Trophoblast cell (in vitro differentiated cells and primary cell): ENCODE measurements at regions not wholly inside any gene's neighbourhood (a gene's known extent, or its start where the extent isn't known, plus 50 kb on each side); places are given as distances from the start of the nearest gene placed in this dataset.

Source experiments
- DNase-seq, 2 donors: peaks; one replicate each; pipeline ENCODE4 v3.0.0-alpha.2; 2016
- H2AFZ ChIP-seq: 2 replicates; pipeline ENCODE4 v1.6.1; 2013; ENCODE audit warnings: low read length, moderate library complexity, mild to moderate bottlenecking; ENCODE audit not compliant: insufficient read depth, poor library complexity
- H2AK5ac ChIP-seq: 2 replicates; pipeline ENCODE4 v1.6.1; 2013; ENCODE audit warnings: mild to moderate bottlenecking, low read length
- H2BK120ac ChIP-seq: 2 replicates; pipeline ENCODE4 v1.6.1; 2013; ENCODE audit warnings: low read length, mild to moderate bottlenecking, moderate library complexity; ENCODE audit not compliant: insufficient read depth, poor library complexity
- H2BK12ac ChIP-seq: 2 replicates; pipeline ENCODE4 v1.6.1; 2013; ENCODE audit warnings: mild to moderate bottlenecking, low read length, moderate library complexity
- H2BK5ac ChIP-seq: 2 replicates; pipeline ENCODE4 v1.6.1; 2013; ENCODE audit warnings: low read length, low read depth, moderate library complexity, mild to moderate bottlenecking; ENCODE audit not compliant: poor library complexity
- H3K14ac ChIP-seq: 2 replicates; pipeline ENCODE4 v1.6.1; 2013; ENCODE audit warnings: mild to moderate bottlenecking, low read length
- H3K18ac ChIP-seq: 2 replicates; pipeline ENCODE4 v1.6.1; 2013; ENCODE audit warnings: mild to moderate bottlenecking, low read length
- H3K23ac ChIP-seq: 2 replicates; pipeline ENCODE4 v1.6.1; 2013; ENCODE audit warnings: low read length
- H3K27ac ChIP-seq: 2 replicates; pipeline ENCODE4 v1.5.1; 2013; ENCODE audit warnings: low read depth, mild to moderate bottlenecking, inconsistent platforms, low read length, moderate library complexity
- H3K27me3 ChIP-seq: 2 replicates; pipeline ENCODE4 v1.6.1; 2013; ENCODE audit warnings: inconsistent platforms, mild to moderate bottlenecking, low read length, moderate library complexity; ENCODE audit not compliant: insufficient read depth
- H3K36me3 ChIP-seq, 2 experiments: 1 replicate in 1 of 2; 2 replicates in 1 of 2; pipeline ENCODE4 v1.6.1; 2013; ENCODE audit warnings: low read length in 2 of 2, mild to moderate bottlenecking in 2 of 2, moderate library complexity in 1 of 2; ENCODE audit not compliant: insufficient read depth in 2 of 2, control insufficient read depth in 1 of 2
- H3K4ac ChIP-seq: 2 replicates; pipeline ENCODE4 v1.6.1; 2013; ENCODE audit warnings: low read depth, mild to moderate bottlenecking, low read length, moderate library complexity
- H3K4me1 ChIP-seq, 2 experiments: 1 replicate in 1 of 2; 2 replicates in 1 of 2; pipeline ENCODE4 v1.6.1; 2013; ENCODE audit warnings: low read length in 2 of 2, mild to moderate bottlenecking in 2 of 2, moderate library complexity in 1 of 2; ENCODE audit not compliant: insufficient read depth in 2 of 2, control insufficient read depth in 1 of 2
- H3K4me2 ChIP-seq: 2 replicates; pipeline ENCODE4 v1.6.1; 2013; ENCODE audit warnings: inconsistent platforms, mild to moderate bottlenecking, low read length, moderate library complexity
- H3K4me3 ChIP-seq: 2 replicates; pipeline ENCODE4 v1.5.1; 2013; ENCODE audit warnings: mild to moderate bottlenecking, low read depth, low read length, inconsistent platforms
- H3K79me1 ChIP-seq: one replicate; pipeline ENCODE4 v1.6.1; 2013; ENCODE audit warnings: low read length
- H3K79me2 ChIP-seq: 2 replicates; pipeline ENCODE4 v1.6.1; 2013; ENCODE audit warnings: low read length, mild to moderate bottlenecking; ENCODE audit not compliant: control insufficient read depth, insufficient read depth, poor library complexity
- H3K9ac ChIP-seq: 2 replicates; pipeline ENCODE4 v1.6.1; 2013; ENCODE audit warnings: mild to moderate bottlenecking, low read length
- H3K9me3 ChIP-seq: 2 replicates; pipeline ENCODE4 v1.6.1; 2013; ENCODE audit warnings: low read depth, mild to moderate bottlenecking, control low read depth, inconsistent platforms, low read length; ENCODE audit not compliant: insufficient read depth
- H4K12ac ChIP-seq: 2 replicates; pipeline ENCODE4 v1.6.1; 2013; ENCODE audit warnings: low read depth, mild to moderate bottlenecking, low read length, moderate library complexity
- H4K8ac ChIP-seq: 2 replicates; pipeline ENCODE4 v1.6.1; 2013; ENCODE audit warnings: low read depth, mild to moderate bottlenecking, low read length, moderate library complexity
- H4K91ac ChIP-seq: one replicate; pipeline ENCODE4 v1.6.1; 2013; ENCODE audit warnings: low read depth, mild to moderate bottlenecking, low read length, moderate library complexity
- WGBS: extraction: QIAGEN DNeasy Blood & Tissue Kit; methylation state at CpG from one replicate; pipeline ENCODE4 v1.1.7; 2013; ENCODE audit warnings: missing lambda C conversion rate; ENCODE audit not compliant: insufficient read length, insufficient coverage; ENCODE audit errors: extremely low coverage; 5-methylcytosine and 5-hydroxymethylcytosine counted together

DNA sequence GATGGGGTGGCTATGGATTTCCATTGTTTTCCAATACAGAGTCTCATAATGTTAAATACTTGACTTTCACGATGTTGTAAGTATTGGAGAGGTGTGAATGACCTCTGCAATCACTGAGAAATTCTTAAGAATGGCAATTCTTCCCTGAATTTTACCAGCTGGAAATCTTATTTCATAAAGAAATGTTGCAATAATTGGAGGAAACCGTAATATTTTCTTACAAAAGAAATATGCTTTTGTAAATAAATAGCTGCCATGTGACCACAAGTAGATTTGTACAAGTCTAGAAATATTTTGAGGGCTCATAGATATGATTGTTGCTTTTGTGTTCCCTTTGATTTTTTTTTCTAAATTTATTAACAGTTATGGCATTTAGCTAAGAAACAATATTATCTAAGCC lies 308.7 kb upstream of the ATP2B1 start:
- no peak overlapping the region for H4K8ac ChIP-seq
- H3K27me3 ChIP-seq: no peaks in the 10 kb centered on the region
- H4K12ac ChIP-seq: no peak overlapping the region
- no peak overlapping the region for H3K9ac ChIP-seq
- no CpG with 5 or more reads among the region's 2 CpGs for WGBS
- DNase-seq: no peak
- H3K79me2 ChIP-seq: no peaks in the 10 kb centered on the region
- no peak overlapping the region for H4K91ac ChIP-seq
- H2AFZ ChIP-seq: no peak overlapping the region
- H2BK120ac ChIP-seq: no peak overlapping the region
- no peaks in the 10 kb centered on the region for H3K4me1 ChIP-seq
- H2AK5ac ChIP-seq: no peak overlapping the region
- no peak overlapping the region for H3K23ac ChIP-seq
- no peaks in the 10 kb centered on the region for H3K36me3 ChIP-seq
- H2BK12ac ChIP-seq: no peak overlapping the region
- H3K14ac ChIP-seq: no peak overlapping the region
- H3K18ac ChIP-seq: no peak overlapping the region
- no peak overlapping the region for H3K4me2 ChIP-seq
- H3K4ac ChIP-seq: no peak overlapping the region
- no peak overlapping the region for H3K4me3 ChIP-seq
- no peak overlapping the region for H3K27ac ChIP-seq
- H3K79me1 ChIP-seq: peaks cover 5% of the 10 kb centered on the region
- no peaks in the 10 kb centered on the region for H3K9me3 ChIP-seq
- H2BK5ac ChIP-seq: no peak overlapping the region

DNA sequence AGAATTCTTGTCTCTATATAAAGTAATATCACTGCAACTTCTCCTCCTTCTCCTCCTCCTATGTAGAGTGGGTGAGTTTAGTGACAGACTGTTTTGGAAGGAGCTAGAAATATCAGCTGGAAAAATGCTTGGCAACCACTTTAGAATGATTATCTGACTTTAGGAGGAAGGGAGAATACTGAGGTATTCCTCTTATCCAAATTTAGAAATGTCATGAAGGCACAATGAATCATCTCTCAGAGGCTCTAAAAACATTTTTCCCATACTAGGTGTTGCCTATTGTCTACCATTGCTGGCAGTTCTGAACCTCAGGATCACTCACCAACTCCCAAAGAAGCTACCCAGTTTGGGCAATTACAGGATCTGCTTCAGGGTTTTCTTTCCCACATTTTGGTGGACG lies 306.6 kb upstream of the ATP2B1 start:
- Histone ChIP-seq H2AK5ac (no peak overlapping the region), H2BK120ac (no peak overlapping the region), H4K91ac (no peak overlapping the region), H3K79me1 (peaks cover 6% of the 10 kb centered on the region), H3K23ac (no peak overlapping the region), H3K27ac (no peak overlapping the region), H3K79me2 (no peaks in the 10 kb centered on the region), H3K4me1 (no peaks in the 10 kb centered on the region), H3K9me3 (no peaks in the 10 kb centered on the region), H3K4me2 (no peak overlapping the region), H4K12ac (no peak overlapping the region), H3K4me3 (no peak overlapping the region), H3K9ac (no peak overlapping the region), H2BK12ac (peak overlapping the region; percentile 16), H3K14ac (no peak overlapping the region), H2AFZ (no peak overlapping the region), H3K18ac (no peak overlapping the region), H4K8ac (no peak overlapping the region), H3K27me3 (no peaks in the 10 kb centered on the region), H3K36me3 (no peaks in the 10 kb centered on the region), H2BK5ac (no peak overlapping the region), H3K4ac (no peak overlapping the region)
- peak in 1 of 2 donors; percentile 52 for DNase-seq
- no CpG with 5 or more reads among the region's 1 CpG for WGBS

DNA sequence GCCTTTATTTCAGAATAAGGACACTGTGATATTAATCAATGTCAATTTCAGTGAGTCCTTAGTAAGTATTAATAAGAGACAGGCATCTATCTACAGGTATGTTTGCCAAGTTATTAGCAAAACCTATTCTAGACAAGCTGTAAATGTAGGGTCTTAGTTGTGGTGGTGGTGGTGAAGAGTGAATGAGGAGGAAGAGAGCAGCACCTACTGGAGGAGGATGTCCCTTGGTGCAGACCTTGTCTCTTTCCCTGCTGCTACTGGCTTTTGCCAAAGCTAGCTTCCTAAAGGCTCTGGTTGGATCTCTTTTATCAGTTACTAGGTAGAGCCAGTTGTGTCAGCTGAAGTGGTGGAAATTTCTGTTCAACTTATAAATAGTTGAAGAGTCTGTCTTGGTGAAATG lies 304.8 kb upstream of the ATP2B1 start:
- H3K4me1 ChIP-seq: no peaks in the 10 kb centered on the region
- H3K9me3 ChIP-seq: no peaks in the 10 kb centered on the region
- no peak overlapping the region for H3K14ac ChIP-seq
- H2BK120ac ChIP-seq: peak overlapping the region; percentile 11
- no peak overlapping the region for H4K8ac ChIP-seq
- no peak overlapping the region for H3K4me3 ChIP-seq
- H3K36me3 ChIP-seq: no peaks in the 10 kb centered on the region
- H3K27ac ChIP-seq: no peak overlapping the region
- no peak overlapping the region for H3K23ac ChIP-seq
- no peak overlapping the region for H2AK5ac ChIP-seq
- no peak for DNase-seq
- H2BK12ac ChIP-seq: peak overlapping the region; percentile 20
- H3K79me2 ChIP-seq: no peaks in the 10 kb centered on the region
- H3K9ac ChIP-seq: no peak overlapping the region
- H4K12ac ChIP-seq: no peak overlapping the region
- peaks cover 8% of the 10 kb centered on the region for H3K79me1 ChIP-seq
- peak overlapping the region; percentile 1 for H2BK5ac ChIP-seq
- H3K4me2 ChIP-seq: no peak overlapping the region
- peak overlapping the region; percentile 62 for H4K91ac ChIP-seq
- no peaks in the 10 kb centered on the region for H3K27me3 ChIP-seq
- no peak overlapping the region for H2AFZ ChIP-seq
- H3K18ac ChIP-seq: no peak overlapping the region
- H3K4ac ChIP-seq: no peak overlapping the region

DNA sequence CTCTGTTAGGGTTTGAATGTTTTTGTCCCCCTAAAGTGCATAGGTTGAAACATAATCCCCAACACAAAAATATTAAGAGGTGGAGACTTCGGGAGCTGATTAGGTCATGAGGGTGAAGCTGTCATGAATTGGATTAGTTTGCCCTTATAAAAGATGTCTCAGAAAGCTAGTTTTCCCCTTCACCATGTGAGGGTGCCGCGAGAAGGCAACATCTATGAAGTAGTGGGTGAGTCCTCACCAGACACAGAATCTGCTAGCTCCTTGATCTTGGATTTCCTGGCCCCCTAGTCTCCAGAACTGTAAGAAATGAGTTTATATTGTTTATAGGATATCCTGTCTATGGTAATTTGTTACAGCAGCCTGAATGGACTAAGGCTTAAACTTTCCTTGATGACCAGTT lies 301.5 kb upstream of the ATP2B1 start:
- H3K4me1 ChIP-seq: no peaks in the 10 kb centered on the region
- H3K4me2 ChIP-seq: no peak overlapping the region
- no peak overlapping the region for H3K4me3 ChIP-seq
- H3K14ac ChIP-seq: no peak overlapping the region
- H4K12ac ChIP-seq: no peak overlapping the region
- no peak overlapping the region for H2BK5ac ChIP-seq
- no peak overlapping the region for H4K8ac ChIP-seq
- H3K4ac ChIP-seq: no peak overlapping the region
- no peak overlapping the region for H3K27ac ChIP-seq
- no CpG with 5 or more reads among the region's 3 CpGs for WGBS
- no peaks in the 10 kb centered on the region for H3K27me3 ChIP-seq
- no peak overlapping the region for H2AFZ ChIP-seq
- H2BK120ac ChIP-seq: no peak overlapping the region
- H3K9me3 ChIP-seq: no peaks in the 10 kb centered on the region
- H3K79me2 ChIP-seq: no peaks in the 10 kb centered on the region
- no peak overlapping the region for H2BK12ac ChIP-seq
- H4K91ac ChIP-seq: no peak overlapping the region
- no peak overlapping the region for H3K18ac ChIP-seq
- H3K9ac ChIP-seq: no peak overlapping the region
- H3K23ac ChIP-seq: no peak overlapping the region
- DNase-seq: no peak
- H3K79me1 ChIP-seq: peaks cover 8% of the 10 kb centered on the region
- H3K36me3 ChIP-seq: no peaks in the 10 kb centered on the region
- H2AK5ac ChIP-seq: no peak overlapping the region
